ENCODE measurements at regions not wholly inside any gene's neighbourhood (a gene's known extent, or its start where the extent isn't known, plus 50 kb on each side); places are given as distances from the start of the nearest gene placed in this dataset.

DNA sequence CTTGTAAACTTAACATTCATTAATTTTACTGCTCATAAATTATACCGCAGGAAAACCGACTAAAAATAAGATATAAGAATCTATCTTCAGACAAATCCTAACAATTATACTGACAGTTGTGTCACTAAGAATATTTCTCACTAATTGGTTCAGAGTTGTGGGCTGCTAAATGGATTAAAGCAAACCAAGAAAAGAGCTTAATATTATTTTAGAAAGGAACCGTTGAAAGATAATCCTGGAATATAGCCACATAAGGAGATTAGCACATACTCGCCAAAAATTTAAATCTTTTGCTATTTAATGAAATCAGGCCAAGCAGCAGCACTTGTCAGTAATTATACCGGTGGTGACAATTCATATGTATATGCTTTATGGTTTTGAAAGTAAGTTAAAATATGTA, 132.8 kb downstream of the SLIT2 start:
- TF ChIP-seq, protein P1, sequence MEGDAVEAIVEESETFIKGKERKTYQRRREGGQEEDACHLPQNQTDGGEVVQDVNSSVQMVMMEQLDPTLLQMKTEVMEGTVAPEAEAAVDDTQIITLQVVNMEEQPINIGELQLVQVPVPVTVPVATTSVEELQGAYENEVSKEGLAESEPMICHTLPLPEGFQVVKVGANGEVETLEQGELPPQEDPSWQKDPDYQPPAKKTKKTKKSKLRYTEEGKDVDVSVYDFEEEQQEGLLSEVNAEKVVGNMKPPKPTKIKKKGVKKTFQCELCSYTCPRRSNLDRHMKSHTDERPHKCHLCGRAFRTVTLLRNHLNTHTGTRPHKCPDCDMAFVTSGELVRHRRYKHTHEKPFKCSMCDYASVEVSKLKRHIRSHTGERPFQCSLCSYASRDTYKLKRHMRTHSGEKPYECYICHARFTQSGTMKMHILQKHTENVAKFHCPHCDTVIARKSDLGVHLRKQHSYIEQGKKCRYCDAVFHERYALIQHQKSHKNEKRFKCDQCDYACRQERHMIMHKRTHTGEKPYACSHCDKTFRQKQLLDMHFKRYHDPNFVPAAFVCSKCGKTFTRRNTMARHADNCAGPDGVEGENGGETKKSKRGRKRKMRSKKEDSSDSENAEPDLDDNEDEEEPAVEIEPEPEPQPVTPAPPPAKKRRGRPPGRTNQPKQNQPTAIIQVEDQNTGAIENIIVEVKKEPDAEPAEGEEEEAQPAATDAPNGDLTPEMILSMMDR (conservative IDR thresholded peaks at IDR 0.05; ENCODE audit: low read length): no peak
- TF ChIP-seq EZH2phosphoT487 (IDR thresholded peaks at IDR 0.05; ENCODE audit: borderline replicate concordance, low read depth, low read length): no peak

Measured in OCI-LY7 (cell line).